ENCODE measurements at regions not wholly inside any gene's neighbourhood (a gene's known extent, or its start where the extent isn't known, plus 50 kb on each side); places are given as distances from the start of the nearest gene placed in this dataset.

DNA sequence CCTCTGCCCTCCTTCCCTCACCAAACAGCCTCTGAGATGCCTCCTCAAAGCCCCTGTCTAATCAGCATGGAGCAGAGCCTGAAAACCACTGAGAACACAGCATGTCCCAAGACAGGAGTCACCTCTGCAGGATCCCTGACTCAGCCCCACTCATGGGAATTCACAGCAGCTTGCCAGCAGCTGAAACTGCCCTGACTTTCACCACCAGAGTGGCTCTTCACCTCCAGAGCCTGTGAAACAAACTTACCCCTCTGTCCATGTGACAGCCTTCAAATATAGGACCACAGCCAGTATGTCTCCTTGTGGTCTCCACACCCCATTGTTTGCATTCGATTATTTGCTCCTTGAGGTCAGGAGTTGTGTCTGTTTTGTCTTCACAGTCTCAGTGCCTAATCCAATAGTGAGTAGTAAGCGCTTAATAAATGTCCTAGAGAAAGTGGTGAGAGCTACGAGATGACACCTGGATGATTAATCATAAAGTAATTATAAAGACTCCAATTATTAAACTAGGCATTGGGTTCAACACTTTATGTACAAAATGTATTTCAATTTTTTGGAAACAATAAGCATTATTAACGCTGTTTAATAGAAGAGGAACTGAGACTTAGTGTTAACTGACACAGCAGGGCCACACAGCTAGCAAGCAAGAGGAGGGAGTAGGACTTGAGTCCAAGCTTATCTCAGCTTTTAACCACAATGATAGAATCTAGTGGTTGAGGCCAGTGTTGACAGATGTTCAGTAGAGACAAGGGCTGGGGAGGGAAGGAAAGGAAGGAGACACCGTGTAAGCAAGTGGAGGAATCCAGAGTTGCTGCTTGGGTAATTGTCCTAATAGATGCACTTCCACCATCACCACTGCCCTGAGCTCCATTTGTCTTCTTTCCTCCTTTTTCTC, 358.7 kb upstream of the TNP1 start:
- DNase-seq, result peak; percentile 2

DNA sequence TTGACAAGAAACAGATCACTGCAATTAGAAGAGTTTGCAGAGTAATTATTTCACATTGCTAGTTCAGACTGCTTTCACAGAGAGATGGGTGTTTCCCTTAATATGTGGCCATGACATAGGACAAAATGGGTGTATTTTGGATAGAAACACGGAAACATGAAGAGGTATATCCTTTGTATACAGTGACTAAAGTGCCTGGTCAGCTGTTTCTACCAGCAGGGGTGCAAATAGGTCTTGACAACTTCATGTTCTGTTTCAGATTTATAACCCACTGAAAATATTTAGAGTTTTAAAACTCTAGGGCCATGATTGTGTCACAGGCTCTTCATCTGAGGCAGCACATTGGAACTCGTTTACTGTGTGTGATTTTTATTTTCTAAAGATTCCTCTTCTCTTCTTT, 357.1 kb upstream of the TNP1 start:
- no peak for DNase-seq

GRCh38 chr2:217216316-217216715, 356.5 kb upstream of the TNP1 start:
- no peak for DNase-seq

GRCh38 chr2:217215877-217216276, 356.0 kb upstream of the TNP1 start:
- no peak for DNase-seq

DNA sequence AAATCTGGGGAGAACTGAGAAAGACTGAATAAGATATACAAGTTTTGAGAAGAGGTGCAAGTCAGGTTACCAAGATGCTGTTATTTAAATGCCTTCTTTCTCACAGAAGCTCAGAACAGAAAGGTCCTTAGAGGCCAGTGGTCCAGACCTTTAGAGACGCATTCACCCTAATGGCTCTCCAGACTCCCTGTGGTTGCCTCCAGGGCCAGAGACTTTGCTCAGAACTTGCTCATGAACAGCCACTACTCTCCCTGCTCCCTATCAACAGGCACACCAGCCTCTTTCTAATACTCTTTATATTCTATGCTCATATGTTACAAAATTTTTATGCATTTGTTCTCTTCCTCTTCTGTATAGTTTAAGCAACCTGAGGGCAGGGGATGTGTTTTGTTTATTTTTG, 349.0 kb upstream of the TNP1 start:
- no peak for DNase-seq

DNA sequence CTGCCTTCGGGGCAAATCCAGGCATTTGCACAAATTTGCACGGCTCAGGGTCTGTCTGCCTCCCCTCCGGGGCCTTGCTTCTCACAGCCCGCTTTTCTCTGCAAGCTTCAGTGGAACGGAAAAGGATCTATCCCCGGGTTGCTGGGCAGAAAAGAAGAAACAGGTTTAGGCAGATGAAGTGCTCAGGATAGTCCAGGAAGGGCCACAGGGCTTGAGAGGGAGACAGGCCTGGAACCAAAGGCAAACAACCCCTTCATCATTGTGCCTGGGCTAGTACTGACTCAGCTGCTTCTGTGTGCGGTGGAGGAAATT, 347.8 kb upstream of the TNP1 start:
- no peak for DNase-seq

- no peak for DNase-seq
These were observed 347.2 kb upstream of the TNP1 start for GRCh38 chr2:217206907-217207698.

- DNase-seq, result no peak
These were observed 346.3 kb upstream of the TNP1 start for GRCh38 chr2:217206016-217206725.

- no peak for DNase-seq
These were observed 344.5 kb upstream of the TNP1 start for GRCh38 chr2:217204358-217204757.

DNA sequence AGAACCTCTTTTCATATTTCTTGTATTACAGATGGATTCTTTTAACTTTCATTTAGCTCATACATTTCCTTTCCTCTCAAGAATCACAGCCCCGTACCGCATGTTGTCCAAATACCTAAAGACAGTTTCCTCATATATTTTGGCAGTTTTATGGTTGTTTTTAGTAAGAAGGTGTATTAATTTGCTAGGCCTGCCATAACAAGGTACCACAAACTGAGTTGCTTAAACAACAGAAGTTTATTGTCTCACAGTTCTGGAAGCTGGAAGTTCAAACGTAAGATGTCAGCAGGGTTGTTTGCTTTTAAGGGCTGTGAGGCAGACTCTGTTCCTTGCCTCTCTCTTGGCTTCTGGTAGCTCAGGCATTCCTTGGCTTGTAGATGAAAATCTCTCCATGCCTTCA, 343.2 kb upstream of the TNP1 start:
- DNase-seq, result no peak

DNA sequence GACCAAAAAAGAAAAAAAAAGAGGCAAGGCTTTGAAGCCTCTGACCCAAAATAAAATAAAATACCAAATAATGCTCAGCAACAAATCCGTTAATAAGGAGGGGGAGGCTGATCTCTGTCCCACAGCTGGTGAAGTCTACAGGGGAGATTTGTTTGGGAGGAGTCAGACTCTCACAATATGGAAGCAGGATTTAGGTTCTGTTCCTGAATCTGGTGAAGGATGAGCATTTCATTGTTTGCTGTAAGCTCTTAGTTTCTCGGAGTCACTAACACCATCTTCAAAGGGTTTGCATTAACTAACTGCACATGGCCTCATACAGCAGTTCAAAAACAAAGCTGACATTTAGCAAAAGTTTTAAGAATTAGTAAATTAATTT, 339.4 kb upstream of the TNP1 start:
- no peak for DNase-seq

DNA sequence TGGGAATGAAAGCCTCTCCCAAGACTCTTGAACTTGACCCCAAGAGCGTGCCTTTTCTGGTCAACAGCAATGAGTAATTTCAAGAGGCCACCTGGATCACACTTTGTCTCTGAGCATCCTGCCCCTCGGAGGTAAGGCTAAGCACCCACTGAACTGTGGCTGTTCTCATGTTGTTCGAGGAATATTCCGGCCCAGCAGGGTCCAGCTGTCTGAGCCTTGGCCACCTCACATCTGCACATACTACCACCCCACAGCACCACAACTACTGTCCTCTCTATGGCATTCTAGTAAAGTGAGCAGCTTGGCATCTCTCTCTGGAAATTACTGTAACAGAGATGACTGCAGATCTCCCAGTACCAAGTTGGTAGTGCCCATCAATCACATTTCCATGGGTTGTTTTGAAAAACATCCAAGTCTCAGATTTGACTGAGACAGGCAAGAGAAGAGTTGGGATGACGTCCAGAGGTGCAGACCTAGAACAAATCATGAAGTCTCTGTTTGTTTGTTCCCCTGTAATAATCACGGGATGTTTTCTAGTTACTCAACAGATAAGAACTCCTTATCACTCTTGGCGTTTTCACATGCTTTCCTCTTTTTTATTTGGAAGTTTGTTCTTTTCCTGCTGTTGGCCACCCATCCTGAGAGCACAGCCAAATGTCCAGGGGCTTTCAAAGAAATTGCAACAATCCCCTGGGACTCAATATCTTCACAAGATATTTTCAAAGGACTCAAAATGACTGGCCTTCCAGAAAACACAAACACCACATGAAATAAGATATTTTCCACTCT, 336.0 kb upstream of the TNP1 start:
- DNase-seq, result no peak

- no peak for DNase-seq
These were observed 335.2 kb upstream of the TNP1 start for GRCh38 chr2:217195016-217195415.

DNA sequence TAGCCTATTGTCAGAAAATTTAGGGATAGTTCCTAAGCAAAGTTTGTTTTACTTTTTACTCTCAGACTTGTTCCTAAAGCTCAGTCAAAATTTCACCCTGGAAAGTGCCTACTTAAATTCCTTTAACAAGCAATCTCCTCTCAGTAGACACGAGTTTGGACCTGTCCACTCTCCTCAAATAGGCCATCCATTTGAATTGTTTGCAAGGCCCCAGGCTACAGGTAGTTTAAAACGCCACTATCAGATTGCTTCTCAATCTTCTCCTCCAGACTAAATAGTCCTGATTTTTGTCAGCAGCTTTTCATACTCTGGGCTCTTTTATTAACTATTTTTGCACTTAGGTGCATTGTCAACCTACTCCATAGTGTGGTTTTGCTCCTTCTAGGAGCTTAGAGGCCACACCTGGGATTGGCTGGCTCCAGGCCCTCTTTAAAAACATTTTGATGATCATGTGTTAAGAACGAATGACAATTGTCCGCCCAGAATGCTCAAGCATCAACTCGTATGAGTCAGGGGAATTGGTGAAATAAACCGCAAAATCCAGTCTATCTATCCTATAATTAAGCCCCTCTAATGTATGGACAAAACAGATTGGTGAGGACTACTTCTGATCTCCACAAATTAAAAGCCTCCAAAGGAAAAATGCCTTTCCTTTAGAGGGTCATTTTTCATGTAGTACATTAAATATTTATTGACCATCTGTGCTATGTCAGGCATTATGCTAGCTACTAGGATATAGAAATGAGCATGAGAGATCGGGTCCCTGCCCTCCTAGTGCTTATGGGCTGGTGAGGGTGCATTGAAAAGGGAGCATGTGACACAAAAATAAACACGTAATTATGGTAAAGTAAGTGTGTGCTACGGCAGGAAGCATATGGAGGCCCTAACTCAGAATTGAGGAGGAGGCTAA, 333.8 kb upstream of the TNP1 start:
- no peak for DNase-seq

- DNase-seq, result no peak
These were observed 332.5 kb upstream of the TNP1 start for GRCh38 chr2:217192366-217192765.

- no peak for DNase-seq
These were observed 329.9 kb upstream of the TNP1 start for GRCh38 chr2:217189747-217190146.

GRCh38 chr2:217189131-217189530, 329.3 kb upstream of the TNP1 start:
- no peak for DNase-seq

DNA sequence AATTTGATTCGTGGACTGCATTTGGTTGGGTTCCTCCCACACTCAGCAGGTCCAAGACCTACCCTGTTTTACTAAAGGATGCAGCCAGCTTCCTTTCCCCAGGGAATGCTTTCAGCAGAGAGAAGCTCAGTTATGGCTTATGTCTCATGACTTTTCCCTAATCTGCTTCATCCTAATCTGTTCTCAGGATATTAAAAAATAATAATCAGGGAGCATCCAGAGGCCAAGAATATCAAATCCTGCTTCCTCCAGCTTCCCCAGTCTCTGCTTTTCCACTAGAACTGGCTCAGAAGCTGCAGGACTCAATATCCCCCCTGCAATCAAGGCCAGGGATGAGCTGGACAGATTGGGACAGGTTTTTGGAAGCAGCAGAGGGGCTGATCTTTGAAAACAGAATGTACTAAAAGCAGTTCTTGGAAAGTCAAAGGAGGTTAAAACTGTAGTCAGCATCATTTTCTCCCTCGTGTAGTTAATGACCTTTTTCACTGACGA, 326.9 kb upstream of the TNP1 start:
- DNase-seq, result no peak

- DNase-seq, result no peak
These were observed 326.3 kb upstream of the TNP1 start for GRCh38 chr2:217186152-217186551.

DNA sequence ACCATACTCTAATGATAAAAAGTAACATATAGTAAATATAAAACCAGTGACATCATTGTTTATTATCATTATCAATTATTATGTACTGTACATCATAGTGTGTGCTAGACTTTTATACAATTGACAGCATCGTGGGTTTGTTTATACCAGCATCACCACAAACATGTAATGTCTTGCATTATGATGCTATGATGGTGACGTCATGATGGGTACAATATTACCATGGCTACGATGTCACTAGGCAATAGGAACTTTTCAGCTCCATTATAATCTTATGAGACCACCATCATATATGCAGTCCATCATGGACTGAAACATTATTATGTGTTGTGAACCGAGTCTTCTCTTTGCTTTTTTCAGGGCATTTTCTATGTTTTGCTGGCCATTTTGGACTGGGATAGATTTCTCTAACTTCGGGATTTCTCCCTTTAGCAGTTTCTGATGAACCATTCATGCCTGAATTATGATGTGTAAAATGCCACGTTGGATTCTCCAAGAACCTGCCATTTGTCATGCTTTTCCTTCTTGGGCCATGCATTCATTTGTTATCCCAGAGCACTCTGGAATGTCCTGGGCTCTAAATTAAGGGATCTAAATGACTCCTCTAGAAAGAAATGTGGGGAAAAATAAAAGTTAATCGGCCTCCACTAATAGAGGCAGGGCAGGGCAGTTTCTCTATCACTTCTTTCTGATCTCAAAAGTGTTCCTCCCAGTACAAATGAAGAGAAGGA, 325.6 kb upstream of the TNP1 start:
- no peak for DNase-seq

GRCh38 chr2:217184242-217184641, 324.4 kb upstream of the TNP1 start:
- no peak for DNase-seq
